OCI-LY1 (cell line): ENCODE measurements at regions not wholly inside any gene's neighbourhood (a gene's known extent, or its start where the extent isn't known, plus 50 kb on each side); places are given as distances from the start of the nearest gene placed in this dataset.

Experiments
- H2AFZ ChIP-seq: fragments of 200-600 bp; sonication (generic), shearing (Covaris generic); 2 replicates; pipeline ENCODE4 v1.6.0; 2014; ENCODE audit warnings: antibody characterized with exemption, mild to moderate bottlenecking, low read length
- H3F3A ChIP-seq: fragments of 200-600 bp; sonication (generic), shearing (Covaris generic); 2 replicates; pipeline ENCODE4 v1.6.0; 2014; ENCODE audit warnings: mild to moderate bottlenecking, antibody characterized with exemption, low read length, moderate library complexity; ENCODE audit not compliant: insufficient read depth
- H3K27ac ChIP-seq: fragments of 200-600 bp; sonication (generic); 2 replicates; pipeline ENCODE4 v1.5.1; 2014; ENCODE audit warnings: low read length, mixed run types, mild to moderate bottlenecking, low read depth; ENCODE audit not compliant: poor library complexity, severe bottlenecking
- H3K27me3 ChIP-seq: fragments of 200-600 bp; sonication (generic); 2 replicates; pipeline ENCODE4 v1.6.0; 2014; ENCODE audit warnings: antibody characterized with exemption, mild to moderate bottlenecking, low read length, moderate library complexity; ENCODE audit not compliant: insufficient read depth
- H3K36me3 ChIP-seq: fragments of 200-600 bp; sonication (generic); 2 replicates; pipeline ENCODE4 v1.6.1; 2014; ENCODE audit warnings: mild to moderate bottlenecking, antibody characterized with exemption, low read length, moderate library complexity, mixed read lengths; ENCODE audit not compliant: insufficient read depth
- H3K4me1 ChIP-seq: fragments of 200-600 bp; sonication (generic); 2 replicates; pipeline ENCODE4 v1.5.1; 2014; ENCODE audit warnings: mild to moderate bottlenecking, low read length, moderate library complexity; ENCODE audit not compliant: insufficient read depth, severe bottlenecking
- H3K4me2 ChIP-seq: fragments of 200-600 bp; sonication (generic), shearing (Covaris generic); 2 replicates; pipeline ENCODE4 v1.6.1; 2014; ENCODE audit warnings: low read length
- H3K4me3 ChIP-seq: fragments of 200-600 bp; sonication (generic); 2 replicates; pipeline ENCODE4 v1.5.1; 2014; ENCODE audit warnings: low read length, low read depth, mild to moderate bottlenecking, mixed read lengths; ENCODE audit not compliant: poor library complexity, severe bottlenecking
- H3K79me2 ChIP-seq: fragments of 200-600 bp; shearing (Covaris generic); 2 replicates; pipeline ENCODE4 v1.6.1; 2016; ENCODE audit warnings: mixed run types, low read length, mixed read lengths; ENCODE audit not compliant: insufficient read depth
- H3K9ac ChIP-seq: fragments of 200-600 bp; sonication (generic), shearing (Covaris generic); 2 replicates; pipeline ENCODE4 v1.6.1; 2014; ENCODE audit warnings: mild to moderate bottlenecking, low read length, mixed read lengths
- H3K9me2 ChIP-seq: fragments of 200-600 bp; sonication (generic), shearing (Covaris generic); 2 replicates; pipeline ENCODE4 v1.6.1; 2014; ENCODE audit warnings: low read depth, mild to moderate bottlenecking, low read length, mixed read lengths
- H3K9me3 ChIP-seq: fragments of 200-600 bp; shearing (Covaris generic); 2 replicates; pipeline ENCODE4 v1.6.1; 2014; ENCODE audit warnings: low read length, mixed read lengths
- H4K20me1 ChIP-seq: fragments of 200-600 bp; sonication (generic), shearing (Covaris generic); 2 replicates; pipeline ENCODE4 v1.6.0; 2016; ENCODE audit warnings: mild to moderate bottlenecking, low read length; ENCODE audit not compliant: insufficient read depth
- CTCF ChIP-seq: fragments of 200-600 bp; sonication (generic), shearing (Covaris generic); IDR thresholded peaks from 2 replicates; pipeline ENCODE4 v1.5.1; 2017; ENCODE audit warnings: mild to moderate bottlenecking, antibody characterized with exemption, low read length, moderate library complexity, mixed read lengths
- EZH2 ChIP-seq: fragments of 200-600 bp; sonication (generic), shearing (Covaris generic); IDR thresholded peaks from 2 replicates; pipeline ENCODE4 v1.8.0; 2017; ENCODE audit warnings: borderline replicate concordance, mixed run types, mild to moderate bottlenecking, antibody characterized with exemption, low read length, moderate library complexity, mixed read lengths

GRCh38 chr4:186876961-186877626 is 153.4 kb upstream of the FAT1 start:
- Histone ChIP-seq H3K27ac (no peak overlapping the region), H3K4me1 (peaks cover 5% of the 10 kb centered on the region), H3K36me3 (no peaks in the 10 kb centered on the region; the same call in 1 of the 2 replicates), H3F3A (no peaks in the 10 kb centered on the region), H3K79me2 (no peaks in the 10 kb centered on the region), H3K27me3 (no peaks in the 10 kb centered on the region), H3K4me3 (no peak overlapping the region), H2AFZ (no peak overlapping the region), H3K9ac (no peak overlapping the region), H3K9me3 (peaks cover 7% of the 10 kb centered on the region), H3K9me2 (no peaks in the 10 kb centered on the region), H4K20me1 (no peaks in the 10 kb centered on the region), H3K4me2 (no peak overlapping the region)
- TF ChIP-seq EZH2 = no peak
- no peak for TF ChIP-seq CTCF

- H3K9me3 ChIP-seq = peaks cover 7% of the 10 kb centered on the region
- H3K9ac ChIP-seq = no peak overlapping the region
- no peak for TF ChIP-seq EZH2
- TF ChIP-seq CTCF = no peak
- no peak overlapping the region for H3K27ac ChIP-seq
- no peak overlapping the region for H3K4me3 ChIP-seq
- no peaks in the 10 kb centered on the region for H3K27me3 ChIP-seq
- no peaks in the 10 kb centered on the region for H3K9me2 ChIP-seq
- no peaks in the 10 kb centered on the region for H4K20me1 ChIP-seq
- peak overlapping the region; percentile 18; the same call in 1 of the 2 replicates for H2AFZ ChIP-seq
- no peaks in the 10 kb centered on the region for H3K36me3 ChIP-seq
- no peaks in the 10 kb centered on the region for H3K79me2 ChIP-seq
- H3K4me2 ChIP-seq = no peak overlapping the region
- H3F3A ChIP-seq = no peaks in the 10 kb centered on the region
- H3K4me1 ChIP-seq = peaks cover 14% of the 10 kb centered on the region
Observed at GRCh38 chr4:186878203-186878776, 154.6 kb upstream of the FAT1 start.

- Histone ChIP-seq H2AFZ (peak overlapping the region; percentile 89; the same call in 1 of the 2 replicates), H3K9me3 (no peaks in the 10 kb centered on the region; the same call in 1 of the 2 replicates), H3K79me2 (no peaks in the 10 kb centered on the region), H3K9me2 (no peaks in the 10 kb centered on the region), H3K9ac (no peak overlapping the region), H3K4me3 (no peak overlapping the region), H3K27me3 (no peaks in the 10 kb centered on the region), H3F3A (no peaks in the 10 kb centered on the region), H3K36me3 (no peaks in the 10 kb centered on the region), H3K27ac (no peak overlapping the region), H3K4me1 (peaks cover 20% of the 10 kb centered on the region), H4K20me1 (no peaks in the 10 kb centered on the region), H3K4me2 (0 out of 2 replicates have a peak overlapping the region, but pooled peaks have one; percentile 0)
- TF ChIP-seq CTCF (no peak), EZH2 (no peak)
Observed at GRCh38 chr4:186881521-186882220, 158.0 kb upstream of the FAT1 start.
